ENCODE measurements at regions not wholly inside any gene's neighbourhood (a gene's known extent, or its start where the extent isn't known, plus 50 kb on each side); places are given as distances from the start of the nearest gene placed in this dataset.

- H3K4me3 ChIP-seq (ENCODE audit: low read length) = no peak overlapping the region
- DNase-seq (ENCODE audit: low read depth) = no peak
Observed at GRCh38 chr2:168397629-168398028, 58.4 kb upstream of the CERS6 start.

GRCh38 chr2:168401048-168401556, 55.0 kb upstream of the CERS6 start:
- no peak for TF ChIP-seq CTCF (conservative IDR thresholded peaks at IDR 0.05; ENCODE audit: low read length)
- DNase-seq (ENCODE audit: low read depth) = no peak

More at GRCh38 chr2:168397629-168398028, 58.4 kb upstream of the CERS6 start:
- no peak for TF ChIP-seq CTCF (conservative IDR thresholded peaks at IDR 0.05; ENCODE audit: low read length)

DNA sequence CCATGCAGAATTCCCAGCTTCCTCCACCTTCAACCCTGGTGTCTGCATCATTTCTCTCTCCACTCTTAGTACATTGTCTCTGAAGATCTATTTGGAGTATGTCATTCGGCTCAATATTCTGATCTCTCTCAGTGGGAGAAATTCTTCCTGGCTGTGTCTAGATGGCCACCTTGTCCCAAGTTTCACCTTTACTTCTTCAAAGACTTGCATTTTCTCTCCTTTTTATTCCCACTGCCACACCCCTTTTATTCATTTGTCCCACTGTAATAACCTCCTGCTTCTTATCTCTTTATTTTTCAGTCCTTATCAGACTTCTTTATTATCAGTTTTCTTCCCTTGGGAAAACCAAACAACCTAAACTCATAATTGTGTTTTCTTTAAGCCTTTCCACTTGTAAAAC, 54.3 kb upstream of the CERS6 start:
- no peak for DNase-seq (ENCODE audit: low read depth)
- no peak overlapping the region for H3K4me3 ChIP-seq (ENCODE audit: low read length)
- TF ChIP-seq CTCF (conservative IDR thresholded peaks at IDR 0.05; ENCODE audit: low read length) = no peak

More at GRCh38 chr2:168401048-168401556, 55.0 kb upstream of the CERS6 start:
- no peak overlapping the region for H3K4me3 ChIP-seq (ENCODE audit: low read length)

DNA sequence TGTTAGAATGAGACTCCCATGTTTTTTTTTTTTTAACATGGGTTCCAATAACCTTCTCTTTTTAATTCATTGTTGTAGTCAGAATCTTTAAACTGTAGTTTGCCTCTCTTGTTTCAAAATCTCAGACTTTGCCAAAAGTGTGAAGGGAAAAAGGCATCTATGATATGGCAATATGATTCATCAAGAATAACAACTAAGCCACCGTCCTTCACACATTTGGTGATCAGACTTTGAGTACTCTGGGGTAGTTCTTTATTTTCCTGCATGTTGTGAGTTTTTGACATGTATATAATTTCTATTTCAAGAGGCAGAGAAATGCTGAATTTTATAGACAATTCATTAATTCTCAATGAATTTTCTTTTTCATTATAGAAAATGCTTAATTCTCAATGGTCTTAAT, 53.5 kb upstream of the CERS6 start:
- no peak overlapping the region for H3K4me3 ChIP-seq (ENCODE audit: low read length)
- no peak for DNase-seq (ENCODE audit: low read depth)
- no peak for TF ChIP-seq CTCF (conservative IDR thresholded peaks at IDR 0.05; ENCODE audit: low read length)

DNA sequence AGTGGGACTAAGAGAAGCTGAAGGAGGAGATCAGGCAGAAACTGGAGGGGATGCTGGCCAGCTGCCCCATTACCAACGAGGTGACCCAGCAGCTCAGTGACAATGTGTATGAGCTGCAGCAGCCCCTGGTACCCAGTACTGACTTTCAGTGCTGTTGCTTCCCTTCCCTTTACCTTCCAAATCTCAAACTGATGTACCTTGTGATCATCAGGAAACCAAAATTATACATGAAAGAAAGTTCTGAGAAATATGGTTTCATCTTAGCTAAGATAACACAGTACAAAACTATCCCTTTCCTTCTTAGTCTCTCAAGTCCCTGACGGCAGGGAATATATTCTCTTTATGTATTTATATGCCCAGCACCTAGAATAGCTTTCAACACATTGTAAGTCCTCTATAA, 52.3 kb upstream of the CERS6 start:
- TF ChIP-seq CTCF (conservative IDR thresholded peaks at IDR 0.05; ENCODE audit: low read length) = no peak

GRCh38 chr2:168404764-168405163, 51.3 kb upstream of the CERS6 start:
- no peak for DNase-seq (ENCODE audit: low read depth)
- no peak overlapping the region for H3K4me3 ChIP-seq (ENCODE audit: low read length)
- no peak for TF ChIP-seq CTCF (conservative IDR thresholded peaks at IDR 0.05; ENCODE audit: low read length)

More for the DNA sequence above, 52.3 kb upstream of the CERS6 start:
- no peak for DNase-seq (ENCODE audit: low read depth)
- H3K4me3 ChIP-seq (ENCODE audit: low read length) = no peak overlapping the region

All from AG10803 (cell line).